Neural cell (in vitro differentiated cells): ENCODE measurements at regions not wholly inside any gene's neighbourhood (a gene's known extent, or its start where the extent isn't known, plus 50 kb on each side); places are given as distances from the start of the nearest gene placed in this dataset.

ENCODE experiments used
- H2AFZ ChIP-seq: fragments of 200-600, 300-800 bp; sonication (generic), shearing (Covaris generic); 2 replicates; pipeline ENCODE4 v1.6.0; 2014; ENCODE audit warnings: low read depth, mild to moderate bottlenecking, antibody characterized with exemption, low read length, moderate library complexity
- H3F3A ChIP-seq: fragments of 200-600 bp; shearing (Covaris generic); 2 replicates; pipeline ENCODE4 v1.6.1; 2016; ENCODE audit warnings: mild to moderate bottlenecking, moderate library complexity, mixed read lengths, antibody characterized with exemption, low read length; ENCODE audit not compliant: insufficient read depth, poor library complexity, severe bottlenecking
- H3K27ac ChIP-seq: fragments of 200-600, 300-800 bp; sonication (generic), shearing (Covaris generic); 2 replicates; pipeline ENCODE4 v1.5.1; 2014; ENCODE audit warnings: mild to moderate bottlenecking, low read length, moderate library complexity
- H3K27me3 ChIP-seq: fragments of 300-800, 200-600 bp; sonication (generic), shearing (Covaris generic); 2 replicates; pipeline ENCODE4 v1.6.0; 2014; ENCODE audit warnings: mild to moderate bottlenecking, low read depth, low read length, moderate library complexity; ENCODE audit not compliant: insufficient read depth
- H3K36me3 ChIP-seq: fragments of 300-800, 200-600 bp; sonication (generic), shearing (Covaris generic); 2 replicates; pipeline ENCODE4 v1.5.1; 2014; ENCODE audit warnings: mild to moderate bottlenecking, antibody characterized with exemption, low read length, moderate library complexity; ENCODE audit not compliant: insufficient read depth
- H3K4me2 ChIP-seq: fragments of 300-800, 200-600 bp; sonication (generic), shearing (Covaris generic); 2 replicates; pipeline ENCODE4 v1.6.0; 2014; ENCODE audit warnings: mild to moderate bottlenecking, low read length
- H3K4me3 ChIP-seq: fragments of 300-800, 200-600 bp; sonication (generic), shearing (Covaris generic); 2 replicates; pipeline ENCODE4 v1.5.1; 2014; ENCODE audit warnings: mild to moderate bottlenecking, low read length, moderate library complexity
- H3K79me2 ChIP-seq: fragments of 200-600 bp; shearing (Covaris generic); replicated peaks from 2 replicates; pipeline ENCODE4 v1.6.0; 2014; ENCODE audit warnings: mild to moderate bottlenecking, low read length, moderate library complexity; ENCODE audit not compliant: insufficient read depth
- H3K9ac ChIP-seq: fragments of 300-800, 200-600 bp; sonication (generic), shearing (Covaris generic); 2 replicates; pipeline ENCODE4 v1.6.1; 2016; ENCODE audit warnings: mild to moderate bottlenecking, low read length, mixed read lengths
- H3K9me2 ChIP-seq: fragments of 200-600 bp; shearing (Covaris generic); 2 replicates; pipeline ENCODE4 v1.6.1; 2016; ENCODE audit warnings: mild to moderate bottlenecking, low read length, mixed read lengths; ENCODE audit not compliant: insufficient read depth
- H3K9me3 ChIP-seq: fragments of 200-600, 300-800 bp; sonication (generic), shearing (Covaris generic); 2 replicates; pipeline ENCODE4 v1.6.1; 2016; ENCODE audit warnings: mild to moderate bottlenecking, mixed run types, low read length, moderate library complexity, mixed read lengths
- H4K20me1 ChIP-seq: fragments of 200-600 bp; shearing (Covaris generic); 2 replicates; pipeline ENCODE4 v1.6.1; 2016; ENCODE audit warnings: mild to moderate bottlenecking, mixed run types; ENCODE audit not compliant: insufficient read depth
- CTCF ChIP-seq: fragments of 450-650 bp; IDR thresholded peaks from 2 replicates; pipeline ENCODE4 v1.5.1; 2014; ENCODE audit warnings: antibody characterized with exemption, mild to moderate bottlenecking, moderate library complexity; ENCODE audit not compliant: poor library complexity, severe bottlenecking
- EP300 ChIP-seq: fragments of 450-650 bp; conservative IDR thresholded peaks from 2 replicates; pipeline ENCODE4 v1.6.1; 2014; ENCODE audit warnings: antibody characterized with exemption, mild to moderate bottlenecking, moderate library complexity; ENCODE audit not compliant: poor library complexity, severe bottlenecking
- EZH2 ChIP-seq: fragments of 200-600, 300-800 bp; shearing (Covaris generic), sonication (generic); IDR thresholded peaks from 2 replicates; pipeline ENCODE4 v1.6.1; 2014; ENCODE audit warnings: antibody characterized with exemption, low read length, borderline replicate concordance, mild to moderate bottlenecking; ENCODE audit not compliant: insufficient read depth, poor library complexity, severe bottlenecking
- MXI1 ChIP-seq: fragments of 450-650 bp; conservative IDR thresholded peaks from 2 replicates; pipeline ENCODE4 v1.6.1; 2014; ENCODE audit warnings: antibody characterized with exemption, mild to moderate bottlenecking; ENCODE audit not compliant: poor library complexity, severe bottlenecking
- POLR2AphosphoS5 ChIP-seq: IDR thresholded peaks from 2 replicates; pipeline ENCODE4 v1.6.1; 2012
- RAD21 ChIP-seq: fragments of 450-650 bp; conservative IDR thresholded peaks from 2 replicates; pipeline ENCODE4 v1.6.1; 2014; ENCODE audit warnings: antibody characterized with exemption, mild to moderate bottlenecking, moderate library complexity
- SMC3 ChIP-seq: fragments of 450-650 bp; conservative IDR thresholded peaks from 2 replicates; pipeline ENCODE4 v1.6.1; 2014; ENCODE audit warnings: antibody characterized with exemption, mild to moderate bottlenecking, moderate library complexity; ENCODE audit not compliant: poor library complexity
- TAF1 ChIP-seq: IDR thresholded peaks from 2 replicates; pipeline ENCODE4 v1.6.1; 2012; ENCODE audit warnings: low read depth
- TF ChIP-seq, protein P1 (sequence below): IDR thresholded peaks from 2 replicates; pipeline ENCODE4 v1.6.1; 2012; ENCODE audit warnings: borderline replicate concordance

GRCh38 chr16:13708347-13709120 lies 211.4 kb upstream of the ERCC4 start:
- H4K20me1 ChIP-seq: no peaks in the 10 kb centered on the region
- H2AFZ ChIP-seq: no peak overlapping the region
- no peaks in the 10 kb centered on the region for H3K9me2 ChIP-seq
- TF ChIP-seq TAF1: no peak
- no peak for TF ChIP-seq EZH2
- no peak overlapping the region for H3K4me3 ChIP-seq
- H3K27me3 ChIP-seq: no peaks in the 10 kb centered on the region
- no peaks in the 10 kb centered on the region for H3K9me3 ChIP-seq
- no peaks in the 10 kb centered on the region for H3F3A ChIP-seq
- no peaks in the 10 kb centered on the region for H3K36me3 ChIP-seq
- H3K9ac ChIP-seq: no peak overlapping the region
- no peaks in the 10 kb centered on the region for H3K79me2 ChIP-seq
- no peak overlapping the region for H3K4me2 ChIP-seq
- no peak overlapping the region for H3K27ac ChIP-seq

- Histone ChIP-seq H3K9me2 (no peaks in the 10 kb centered on the region), H3K4me2 (no peak overlapping the region), H3K4me3 (no peak overlapping the region), H3K27me3 (no peaks in the 10 kb centered on the region), H2AFZ (no peak overlapping the region), H3K36me3 (no peaks in the 10 kb centered on the region), H4K20me1 (no peaks in the 10 kb centered on the region), H3K79me2 (no peaks in the 10 kb centered on the region), H3F3A (no peaks in the 10 kb centered on the region), H3K9ac (no peak overlapping the region), H3K9me3 (no peaks in the 10 kb centered on the region), H3K27ac (no peak overlapping the region)
- TF ChIP-seq MXI1: no peak
Measured at GRCh38 chr16:13718748-13719147, 201.2 kb upstream of the ERCC4 start.

GRCh38 chr16:13727943-13728342 lies 192.0 kb upstream of the ERCC4 start:
- no peak overlapping the region for H3K4me2 ChIP-seq
- H4K20me1 ChIP-seq: no peaks in the 10 kb centered on the region
- H3K9me3 ChIP-seq: no peaks in the 10 kb centered on the region
- no peaks in the 10 kb centered on the region for H3K36me3 ChIP-seq
- no peaks in the 10 kb centered on the region for H3K9me2 ChIP-seq
- H3F3A ChIP-seq: no peaks in the 10 kb centered on the region
- peaks cover 3% of the 10 kb centered on the region for H3K27me3 ChIP-seq
- no peak overlapping the region for H3K27ac ChIP-seq
- H3K9ac ChIP-seq: no peak overlapping the region
- H3K79me2 ChIP-seq: no peaks in the 10 kb centered on the region
- TF ChIP-seq EP300 (no peak), EZH2 (no peak), MXI1 (no peak), TAF1 (no peak), POLR2AphosphoS5 (no peak), SMC3 (no peak), CTCF (no peak), RAD21 (no peak)
- TF ChIP-seq, protein P1, sequence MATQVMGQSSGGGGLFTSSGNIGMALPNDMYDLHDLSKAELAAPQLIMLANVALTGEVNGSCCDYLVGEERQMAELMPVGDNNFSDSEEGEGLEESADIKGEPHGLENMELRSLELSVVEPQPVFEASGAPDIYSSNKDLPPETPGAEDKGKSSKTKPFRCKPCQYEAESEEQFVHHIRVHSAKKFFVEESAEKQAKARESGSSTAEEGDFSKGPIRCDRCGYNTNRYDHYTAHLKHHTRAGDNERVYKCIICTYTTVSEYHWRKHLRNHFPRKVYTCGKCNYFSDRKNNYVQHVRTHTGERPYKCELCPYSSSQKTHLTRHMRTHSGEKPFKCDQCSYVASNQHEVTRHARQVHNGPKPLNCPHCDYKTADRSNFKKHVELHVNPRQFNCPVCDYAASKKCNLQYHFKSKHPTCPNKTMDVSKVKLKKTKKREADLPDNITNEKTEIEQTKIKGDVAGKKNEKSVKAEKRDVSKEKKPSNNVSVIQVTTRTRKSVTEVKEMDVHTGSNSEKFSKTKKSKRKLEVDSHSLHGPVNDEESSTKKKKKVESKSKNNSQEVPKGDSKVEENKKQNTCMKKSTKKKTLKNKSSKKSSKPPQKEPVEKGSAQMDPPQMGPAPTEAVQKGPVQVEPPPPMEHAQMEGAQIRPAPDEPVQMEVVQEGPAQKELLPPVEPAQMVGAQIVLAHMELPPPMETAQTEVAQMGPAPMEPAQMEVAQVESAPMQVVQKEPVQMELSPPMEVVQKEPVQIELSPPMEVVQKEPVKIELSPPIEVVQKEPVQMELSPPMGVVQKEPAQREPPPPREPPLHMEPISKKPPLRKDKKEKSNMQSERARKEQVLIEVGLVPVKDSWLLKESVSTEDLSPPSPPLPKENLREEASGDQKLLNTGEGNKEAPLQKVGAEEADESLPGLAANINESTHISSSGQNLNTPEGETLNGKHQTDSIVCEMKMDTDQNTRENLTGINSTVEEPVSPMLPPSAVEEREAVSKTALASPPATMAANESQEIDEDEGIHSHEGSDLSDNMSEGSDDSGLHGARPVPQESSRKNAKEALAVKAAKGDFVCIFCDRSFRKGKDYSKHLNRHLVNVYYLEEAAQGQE: no peak
- H2AFZ ChIP-seq: no peak overlapping the region
- H3K4me3 ChIP-seq: no peak overlapping the region
